GM12873 (cell line): ENCODE measurements at regions not wholly inside any gene's neighbourhood (a gene's known extent, or its start where the extent isn't known, plus 50 kb on each side); places are given as distances from the start of the nearest gene placed in this dataset.

Experiments used
- CTCF ChIP-seq: IDR thresholded peaks from 2 replicates; pipeline ENCODE4 v1.5.1; 2012; ENCODE audit warnings: low read depth, mild to moderate bottlenecking, moderate library complexity, low read length, control low read depth; ENCODE audit not compliant: insufficient read depth; ENCODE audit errors: missing control alignments

GRCh38 chr5:104023739-104024138, 461.1 kb upstream of the NUDT12 start:
- no peak for TF ChIP-seq CTCF

DNA sequence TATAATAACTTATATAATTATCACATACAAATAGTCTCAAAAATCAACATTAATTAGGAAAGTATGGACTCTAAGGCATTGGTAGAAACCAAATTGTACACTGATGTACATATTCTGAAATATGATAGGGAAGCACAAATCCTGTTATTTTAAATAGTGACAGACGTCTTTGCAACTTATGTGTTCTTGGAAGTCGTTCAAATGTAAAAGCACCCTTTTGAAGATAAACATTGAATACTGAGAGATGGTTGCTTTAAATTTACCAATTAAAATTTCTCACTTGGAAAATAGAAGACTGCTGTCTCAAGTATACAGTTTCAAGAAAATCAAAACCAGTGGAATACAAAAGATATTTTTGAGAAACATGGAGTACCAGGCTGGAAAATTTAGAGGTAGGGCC, 457.4 kb upstream of the NUDT12 start:
- TF ChIP-seq CTCF = no peak

DNA sequence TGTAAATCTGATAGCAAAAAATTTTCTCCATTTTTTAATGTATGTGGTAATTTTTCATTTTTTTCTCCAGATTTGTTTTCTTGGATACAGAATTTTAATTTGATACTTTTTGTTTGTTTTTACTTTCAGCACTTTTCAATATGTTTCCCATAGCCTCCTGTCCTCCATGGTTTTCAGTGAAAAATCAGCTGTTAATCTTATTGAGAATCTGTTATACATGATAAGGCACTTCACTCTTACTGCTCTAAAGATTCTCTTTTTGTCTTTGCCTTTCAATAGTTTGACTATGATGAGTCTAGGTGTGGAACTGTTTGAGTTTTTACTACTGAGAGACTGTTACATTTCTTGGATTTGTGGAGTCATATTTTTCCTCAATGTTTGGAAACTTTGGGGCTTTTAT, 455.7 kb upstream of the NUDT12 start:
- TF ChIP-seq CTCF = no peak

- TF ChIP-seq CTCF = no peak
These were observed 454.1 kb upstream of the NUDT12 start for GRCh38 chr5:104016646-104017045.

DNA sequence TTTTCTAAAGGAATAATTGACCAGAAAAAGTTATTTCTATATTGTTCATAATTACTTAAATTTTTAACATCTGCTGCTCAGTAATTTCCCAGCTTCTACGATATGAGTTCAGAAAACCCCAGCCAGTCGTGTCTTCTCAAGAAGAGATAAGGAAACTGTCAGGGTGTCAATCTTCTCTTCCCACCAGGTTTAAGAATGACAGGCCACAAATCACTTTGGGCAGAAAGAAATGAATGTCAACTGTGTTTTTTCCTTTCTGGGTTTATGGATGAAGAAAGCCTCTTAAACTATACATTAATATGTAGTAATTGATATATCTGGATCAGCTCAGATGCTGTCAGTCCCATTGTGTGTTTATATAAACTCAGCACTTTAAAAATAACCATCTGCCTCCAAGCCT, 453.2 kb upstream of the NUDT12 start:
- no peak for TF ChIP-seq CTCF

- no peak for TF ChIP-seq CTCF
These were observed 438.5 kb upstream of the NUDT12 start for GRCh38 chr5:104001136-104001535.

DNA sequence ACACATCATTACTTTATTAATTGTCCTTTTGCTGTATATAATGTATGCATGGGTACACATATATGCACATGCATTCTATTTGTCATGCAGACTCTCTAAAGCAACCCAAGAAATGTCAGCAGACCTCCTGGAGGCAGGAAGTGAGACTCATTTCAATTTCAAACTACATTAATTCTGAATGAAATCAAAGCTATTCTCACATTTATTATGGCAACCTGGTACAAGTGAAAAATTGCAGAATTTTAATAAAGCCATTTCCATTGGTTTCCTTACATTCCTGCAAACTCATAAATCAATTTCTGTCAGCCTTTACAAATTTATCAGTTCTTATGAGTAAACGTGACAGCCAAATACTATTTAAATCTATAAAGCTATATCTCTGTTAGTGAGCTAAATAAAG, 430.4 kb upstream of the NUDT12 start:
- no peak for TF ChIP-seq CTCF

GRCh38 chr5:103990064-103990463, 427.5 kb upstream of the NUDT12 start:
- TF ChIP-seq CTCF = no peak
